Upper lobe of right lung (tissue), 1 donor: ENCODE measurements at regions not wholly inside any gene's neighbourhood (a gene's known extent, or its start where the extent isn't known, plus 50 kb on each side); places are given as distances from the start of the nearest gene placed in this dataset.

Experiments
- ATAC-seq: fragments of 200-7000 bp; cut with Tn5 transposase; one replicate; pipeline ENCODE4 v1.9.1; 2020; ENCODE audit warnings: mild to moderate bottlenecking, moderate library complexity
- DNase-seq: peaks from one replicate; pipeline ENCODE4 v3.0.0-alpha.2; 2020
- H3K27ac ChIP-seq: fragments of 200-600 bp; one replicate; pipeline ENCODE4 v1.8.0; 2022
- H3K27me3 ChIP-seq: fragments of 200-600 bp; one replicate; pipeline ENCODE4 v1.8.0; 2022; ENCODE audit warnings: mild to moderate bottlenecking
- H3K36me3 ChIP-seq: fragments of 200-600 bp; one replicate; pipeline ENCODE4 v1.8.0; 2022
- H3K4me1 ChIP-seq: fragments of 200-600 bp; one replicate; pipeline ENCODE4 v1.8.0; 2022
- H3K4me3 ChIP-seq: fragments of 200-600 bp; one replicate; pipeline ENCODE4 v1.8.0; 2022; ENCODE audit warnings: mild to moderate bottlenecking
- H3K9me3 ChIP-seq: fragments of 200-600 bp; one replicate; pipeline ENCODE4 v1.8.0; 2022
- CTCF ChIP-seq: fragments of 200-600 bp; IDR thresholded peaks from one replicate; pipeline ENCODE4 v1.8.0; 2022; ENCODE audit warnings: antibody characterized with exemption
- intact Hi-C: fragments of 100-400 bp; cut with DNase I; formaldehyde crosslinking; loops from one replicate; pipeline ENCODE4 v1.11.0; 2022
- donor health status: DM: no; HTN: yes; CAD: no; lungs with severe emphysema.

- Histone ChIP-seq H3K9me3 (no peaks in the 10 kb centered on the region), H3K27ac (no peak overlapping the region), H3K36me3 (no peaks in the 10 kb centered on the region), H3K4me1 (no peaks in the 10 kb centered on the region), H3K4me3 (no peak overlapping the region), H3K27me3 (no peaks in the 10 kb centered on the region)
- no peak for DNase-seq
- intact Hi-C loops: no loop called here
- ATAC-seq: no peak
- TF ChIP-seq CTCF: no peak
These were observed 128.2 kb upstream of the ZBED5 start for GRCh38 chr11:10986006-10986405.

GRCh38 chr11:10984742-10985141, 126.9 kb upstream of the ZBED5 start:
- intact Hi-C loops: no loop called here
- DNase-seq (no peak), ATAC-seq (no peak)
- no peak overlapping the region for H3K27ac ChIP-seq
- no peaks in the 10 kb centered on the region for H3K9me3 ChIP-seq
- no peak overlapping the region for H3K4me3 ChIP-seq
- TF ChIP-seq CTCF: no peak
- no peaks in the 10 kb centered on the region for H3K27me3 ChIP-seq
- H3K36me3 ChIP-seq: no peaks in the 10 kb centered on the region
- H3K4me1 ChIP-seq: no peaks in the 10 kb centered on the region

- Histone ChIP-seq H3K27ac (no peak overlapping the region), H3K27me3 (no peaks in the 10 kb centered on the region), H3K4me3 (no peak overlapping the region), H3K9me3 (no peaks in the 10 kb centered on the region), H3K36me3 (no peaks in the 10 kb centered on the region), H3K4me1 (no peaks in the 10 kb centered on the region)
- no peak for TF ChIP-seq CTCF
- intact Hi-C loops: no loop called here
- DNase-seq (no peak), ATAC-seq (no peak)
These were observed 126.4 kb upstream of the ZBED5 start for GRCh38 chr11:10984250-10984649.

- TF ChIP-seq CTCF: no peak
- no peak for DNase-seq
- ATAC-seq: no peak
These were observed 125.1 kb upstream of the ZBED5 start for GRCh38 chr11:10982704-10983510.

GRCh38 chr11:10979529-10979928, 121.7 kb upstream of the ZBED5 start:
- Histone ChIP-seq H3K9me3 (no peaks in the 10 kb centered on the region), H3K27ac (no peak overlapping the region), H3K4me3 (no peak overlapping the region), H3K4me1 (no peaks in the 10 kb centered on the region), H3K36me3 (no peaks in the 10 kb centered on the region), H3K27me3 (no peaks in the 10 kb centered on the region)
- DNase-seq (no peak), ATAC-seq (peak; percentile 74)
- intact Hi-C loops: no loop called here
- no peak for TF ChIP-seq CTCF

More at GRCh38 chr11:10982704-10983510, 125.1 kb upstream of the ZBED5 start:
- H3K4me3 ChIP-seq: no peak overlapping the region
- no peaks in the 10 kb centered on the region for H3K27me3 ChIP-seq
- no peak overlapping the region for H3K27ac ChIP-seq
- no peaks in the 10 kb centered on the region for H3K36me3 ChIP-seq
- H3K9me3 ChIP-seq: no peaks in the 10 kb centered on the region
- intact Hi-C loops: no loop called here
- no peaks in the 10 kb centered on the region for H3K4me1 ChIP-seq
